Adrenal gland (tissue), 5 donors: ENCODE measurements at regions not wholly inside any gene's neighbourhood (a gene's known extent, or its start where the extent isn't known, plus 50 kb on each side); places are given as distances from the start of the nearest gene placed in this dataset.

ENCODE experiments used
- POLR2A ChIP-seq, 2 donors: fragments of 450-650 bp; IDR thresholded peaks; one replicate each; pipeline ENCODE4 v1.6.1; 2017; ENCODE audit warnings: antibody characterized with exemption in 2 of 2, mild to moderate bottlenecking in 2 of 2, moderate library complexity in 1 of 2
- TF ChIP-seq, protein P1 (sequence below), 6 experiments: fragments of 450-650 bp in 4 of 6; fragments of 200-600 bp in 2 of 6; sonication (generic) in 1 of 6; IDR thresholded peaks; 1 replicate in 5 of 6; 2 replicates in 1 of 6; pipeline versions ENCODE4 v1.5.1 to v1.8.0; 2016 to 2021; ENCODE audit warnings: antibody characterized with exemption in 6 of 6, mild to moderate bottlenecking in 2 of 6, moderate library complexity in 1 of 6
- donor health status: DM: no; HTN: no; CAD: no.

DNA sequence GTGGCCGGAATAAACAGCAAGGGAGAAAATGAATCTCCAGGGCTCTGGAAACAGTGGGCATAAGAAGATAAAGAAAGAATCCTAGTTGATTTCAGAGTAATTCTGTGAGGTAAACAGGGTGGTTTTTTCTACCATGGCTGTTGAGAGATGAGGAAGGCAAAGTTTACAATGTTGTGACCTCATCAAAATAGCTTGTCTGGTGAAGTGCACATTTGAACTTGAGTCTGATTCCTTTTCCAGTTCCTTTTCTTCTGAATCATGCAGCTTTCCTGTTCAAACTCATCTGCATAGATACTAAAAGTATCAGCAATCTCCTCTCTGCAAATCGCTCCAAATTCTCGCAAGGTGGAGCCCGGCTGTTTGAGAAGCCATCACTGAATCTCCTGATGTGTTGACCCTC is 161.7 kb downstream of the PLPP3 start:
- TF ChIP-seq, protein P1, sequence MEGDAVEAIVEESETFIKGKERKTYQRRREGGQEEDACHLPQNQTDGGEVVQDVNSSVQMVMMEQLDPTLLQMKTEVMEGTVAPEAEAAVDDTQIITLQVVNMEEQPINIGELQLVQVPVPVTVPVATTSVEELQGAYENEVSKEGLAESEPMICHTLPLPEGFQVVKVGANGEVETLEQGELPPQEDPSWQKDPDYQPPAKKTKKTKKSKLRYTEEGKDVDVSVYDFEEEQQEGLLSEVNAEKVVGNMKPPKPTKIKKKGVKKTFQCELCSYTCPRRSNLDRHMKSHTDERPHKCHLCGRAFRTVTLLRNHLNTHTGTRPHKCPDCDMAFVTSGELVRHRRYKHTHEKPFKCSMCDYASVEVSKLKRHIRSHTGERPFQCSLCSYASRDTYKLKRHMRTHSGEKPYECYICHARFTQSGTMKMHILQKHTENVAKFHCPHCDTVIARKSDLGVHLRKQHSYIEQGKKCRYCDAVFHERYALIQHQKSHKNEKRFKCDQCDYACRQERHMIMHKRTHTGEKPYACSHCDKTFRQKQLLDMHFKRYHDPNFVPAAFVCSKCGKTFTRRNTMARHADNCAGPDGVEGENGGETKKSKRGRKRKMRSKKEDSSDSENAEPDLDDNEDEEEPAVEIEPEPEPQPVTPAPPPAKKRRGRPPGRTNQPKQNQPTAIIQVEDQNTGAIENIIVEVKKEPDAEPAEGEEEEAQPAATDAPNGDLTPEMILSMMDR (IDR thresholded peaks at IDR 0.05): no peak
- no peak for TF ChIP-seq POLR2A (IDR thresholded peaks at IDR 0.05)
